Psoas muscle (tissue), 7 donors: ENCODE measurements at regions not wholly inside any gene's neighbourhood (a gene's known extent, or its start where the extent isn't known, plus 50 kb on each side); places are given as distances from the start of the nearest gene placed in this dataset.

Experiments used
- ATAC-seq, 4 donors: fragments of 200-7000 bp; cut with Tn5 transposase; one replicate each; pipeline ENCODE4 v1.9.1; 2020; ENCODE audit warnings: moderate library complexity in 3 of 4, mild to moderate bottlenecking in 2 of 4
- DNase-seq, 2 donors: peaks; one replicate each; pipeline ENCODE4 v3.0.0-alpha.2; 2020
- H3K27ac ChIP-seq: fragments of 200-600 bp; one replicate; pipeline ENCODE4 v1.8.0; 2022
- H3K27me3 ChIP-seq, 3 donors: fragments of 200-600 bp in 1 of 3; one replicate each; pipeline versions ENCODE4 v1.6.1 to v1.8.0; 2013 to 2022; ENCODE audit warnings: low read length in 2 of 3, mild to moderate bottlenecking in 2 of 3, moderate library complexity in 1 of 3; ENCODE audit not compliant: insufficient read depth in 3 of 3
- H3K36me3 ChIP-seq, 2 donors: fragments of 200-600 bp in 1 of 2; one replicate each; pipeline versions ENCODE4 v1.6.1 to v1.8.0; 2013 to 2022; ENCODE audit warnings: low read depth in 1 of 2, mild to moderate bottlenecking in 1 of 2, moderate library complexity in 1 of 2; ENCODE audit not compliant: insufficient read depth in 1 of 2
- H3K4me1 ChIP-seq: fragments of 200-600 bp; one replicate; pipeline ENCODE4 v1.8.0; 2022
- H3K4me3 ChIP-seq: fragments of 200-600 bp; one replicate; pipeline ENCODE4 v1.8.0; 2022; ENCODE audit warnings: mild to moderate bottlenecking
- H3K9me3 ChIP-seq: fragments of 200-600 bp; one replicate; pipeline ENCODE4 v1.8.0; 2022
- WGBS, 3 donors: extraction: QIAGEN DNeasy Blood & Tissue Kit; methylation state at CpG; one replicate each; pipeline versions ENCODE4 v1.1.6 to v1.1.7; 2013; 5-methylcytosine and 5-hydroxymethylcytosine counted together
- intact Hi-C, 2 donors: fragments of 100-400 bp; cut with DNase I; formaldehyde crosslinking; loops; one replicate each; pipeline versions ENCODE4 v1.11.0 to v1.14.2; 2022
- TF ChIP-seq, protein P1 (sequence below): fragments of 200-600 bp; IDR thresholded peaks from one replicate; pipeline ENCODE4 v1.8.0; 2022; ENCODE audit warnings: antibody characterized with exemption
- donor health status: healthy with polysubstance abuse.
- donor health status: DM: no; HTN: no; CAD: no; lungs with moderate emphysema.
- donor health status: Bipolar disorder and iron deficiency.
- donor health status: healthy.
- donor health status: DM: yes; HTN: yes; CAD: no.
- donor health status: DM: no; HTN: no; CAD: no.
- donor health status: DM: yes; HTN: yes; CAD: no.

DNA sequence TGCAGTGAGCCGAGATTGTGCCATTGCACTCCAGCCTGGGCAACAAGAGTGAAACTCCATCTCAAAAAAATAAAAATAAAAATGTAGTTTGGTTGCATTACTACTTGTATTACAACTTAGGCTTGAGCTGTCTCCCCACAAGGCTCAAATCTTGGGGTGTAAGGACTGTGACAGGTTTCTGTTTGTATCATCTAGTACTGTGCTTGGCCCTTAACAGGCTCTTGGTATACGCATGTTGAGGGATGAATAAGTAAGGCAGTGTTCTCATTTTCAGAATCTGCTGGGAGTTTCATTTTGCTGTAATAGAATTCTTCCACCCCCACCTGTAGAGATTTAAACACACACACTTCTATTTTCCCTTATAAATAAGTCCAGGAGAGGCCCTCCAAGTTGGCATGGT lies 289.4 kb upstream of the EEF2KMT start:
- no peaks in the 10 kb centered on the region for H3K4me1 ChIP-seq
- no peak overlapping the region for H3K4me3 ChIP-seq
- H3K36me3 ChIP-seq, result no peaks in the 10 kb centered on the region
- H3K27me3 ChIP-seq, result no peaks in the 10 kb centered on the region
- intact Hi-C loops, result no loop called here
- DNase-seq (no peak), ATAC-seq (no peak)
- no peaks in the 10 kb centered on the region for H3K9me3 ChIP-seq
- 80 to 96% (median 90%) methylated on average over 2 of the region's 2 CpGs for WGBS, 3 donors
- TF ChIP-seq, protein P1, sequence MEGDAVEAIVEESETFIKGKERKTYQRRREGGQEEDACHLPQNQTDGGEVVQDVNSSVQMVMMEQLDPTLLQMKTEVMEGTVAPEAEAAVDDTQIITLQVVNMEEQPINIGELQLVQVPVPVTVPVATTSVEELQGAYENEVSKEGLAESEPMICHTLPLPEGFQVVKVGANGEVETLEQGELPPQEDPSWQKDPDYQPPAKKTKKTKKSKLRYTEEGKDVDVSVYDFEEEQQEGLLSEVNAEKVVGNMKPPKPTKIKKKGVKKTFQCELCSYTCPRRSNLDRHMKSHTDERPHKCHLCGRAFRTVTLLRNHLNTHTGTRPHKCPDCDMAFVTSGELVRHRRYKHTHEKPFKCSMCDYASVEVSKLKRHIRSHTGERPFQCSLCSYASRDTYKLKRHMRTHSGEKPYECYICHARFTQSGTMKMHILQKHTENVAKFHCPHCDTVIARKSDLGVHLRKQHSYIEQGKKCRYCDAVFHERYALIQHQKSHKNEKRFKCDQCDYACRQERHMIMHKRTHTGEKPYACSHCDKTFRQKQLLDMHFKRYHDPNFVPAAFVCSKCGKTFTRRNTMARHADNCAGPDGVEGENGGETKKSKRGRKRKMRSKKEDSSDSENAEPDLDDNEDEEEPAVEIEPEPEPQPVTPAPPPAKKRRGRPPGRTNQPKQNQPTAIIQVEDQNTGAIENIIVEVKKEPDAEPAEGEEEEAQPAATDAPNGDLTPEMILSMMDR, result no peak
- no peak overlapping the region for H3K27ac ChIP-seq

DNA sequence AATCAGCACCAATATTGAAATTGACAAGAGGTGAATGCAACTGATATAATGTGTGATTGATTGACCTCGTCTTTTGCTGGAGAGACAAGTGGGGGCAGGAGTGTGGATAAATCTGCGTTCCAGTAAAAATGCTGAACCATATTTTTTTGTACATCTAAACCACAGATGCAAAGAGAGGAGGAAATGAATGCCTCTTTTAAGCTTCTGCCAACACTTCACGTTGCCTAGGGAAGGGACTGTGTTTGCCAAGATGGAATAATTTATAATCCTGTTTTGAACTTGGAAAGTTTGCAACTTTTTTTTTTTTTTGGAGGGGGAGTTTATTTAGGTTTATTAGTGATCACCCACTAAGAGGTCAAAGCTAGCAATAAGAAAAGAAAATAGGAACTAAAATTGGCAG lies 288.2 kb upstream of the EEF2KMT start:
- TF ChIP-seq, protein P1, result no peak
- WGBS, 3 donors, result 31 to 37% (median 34%) methylated on average over 3 of the region's 3 CpGs
- H3K27ac ChIP-seq, result no peak overlapping the region
- H3K4me1 ChIP-seq, result no peaks in the 10 kb centered on the region
- intact Hi-C loops, result no loop called here
- H3K36me3 ChIP-seq, result no peaks in the 10 kb centered on the region
- no peak overlapping the region for H3K4me3 ChIP-seq
- no peak for DNase-seq
- ATAC-seq, result no peak
- H3K27me3 ChIP-seq, result no peaks in the 10 kb centered on the region
- no peaks in the 10 kb centered on the region for H3K9me3 ChIP-seq

GRCh38 chr16:5385115-5385514 lies 287.5 kb upstream of the EEF2KMT start:
- WGBS, 3 donors, result 86 to 88% (median 88%) methylated on average over 2 of the region's 2 CpGs
- no peaks in the 10 kb centered on the region for H3K36me3 ChIP-seq
- no peak overlapping the region for H3K27ac ChIP-seq
- H3K9me3 ChIP-seq, result no peaks in the 10 kb centered on the region
- ATAC-seq (no peak), DNase-seq (no peak)
- TF ChIP-seq, protein P1, result no peak
- no peak overlapping the region for H3K4me3 ChIP-seq
- intact Hi-C loops, result no loop called here
- H3K27me3 ChIP-seq, result no peaks in the 10 kb centered on the region
- no peaks in the 10 kb centered on the region for H3K4me1 ChIP-seq

- Histone ChIP-seq H3K4me1 (no peaks in the 10 kb centered on the region), H3K9me3 (no peaks in the 10 kb centered on the region), H3K27me3 (no peaks in the 10 kb centered on the region), H3K36me3 (no peaks in the 10 kb centered on the region), H3K4me3 (no peak overlapping the region), H3K27ac (no peak overlapping the region)
- DNase-seq, result no peak
- TF ChIP-seq, protein P1, result no peak
- 81 to 89% (median 87%) methylated on average over 2 of the region's 2 CpGs for WGBS, 3 donors
- no peak for ATAC-seq
- intact Hi-C loops, result no loop called here
These were observed 286.1 kb upstream of the EEF2KMT start for GRCh38 chr16:5383737-5384136.

DNA sequence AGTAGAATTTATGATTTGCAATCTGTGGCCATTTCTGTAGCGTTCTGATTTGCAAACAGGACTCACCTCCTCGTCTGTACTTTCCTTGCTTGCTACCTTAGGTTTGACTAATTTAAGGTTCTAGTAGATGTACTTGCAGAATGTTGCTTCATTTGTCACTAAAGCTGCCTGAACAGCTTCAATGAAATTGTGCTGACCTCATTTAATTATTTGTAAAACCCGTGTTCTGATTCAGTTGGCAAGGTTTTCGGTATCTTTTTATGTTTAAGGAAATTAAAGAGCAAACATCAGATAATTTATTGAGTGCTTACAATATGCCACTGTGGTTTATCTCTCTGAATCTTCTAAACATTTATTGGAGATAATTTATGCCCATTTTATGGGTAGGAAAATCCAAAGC lies 284.9 kb upstream of the EEF2KMT start:
- Histone ChIP-seq H3K4me1 (no peaks in the 10 kb centered on the region), H3K27me3 (no peaks in the 10 kb centered on the region), H3K4me3 (no peak overlapping the region), H3K27ac (no peak overlapping the region), H3K9me3 (no peaks in the 10 kb centered on the region), H3K36me3 (no peaks in the 10 kb centered on the region)
- no peak for DNase-seq
- WGBS, 3 donors, result 70 to 80% (median 76%) methylated on average over 4 of the region's 4 CpGs
- intact Hi-C loops, result no loop called here
- ATAC-seq, result no peak
- TF ChIP-seq, protein P1, result no peak
